Brain microvascular endothelial cell (primary cell): ENCODE measurements at regions not wholly inside any gene's neighbourhood (a gene's known extent, or its start where the extent isn't known, plus 50 kb on each side); places are given as distances from the start of the nearest gene placed in this dataset.

Experiments used
- DNase-seq: peaks from one replicate; pipeline ENCODE4 v3.0.0-alpha.2; 2020
- H3K27ac ChIP-seq: fragments of 250-450 bp; sonication (Bioruptor Pico); 2 replicates; pipeline ENCODE4 v1.5.1; 2020; ENCODE audit warnings: mild to moderate bottlenecking, moderate library complexity
- H3K27me3 ChIP-seq: fragments of 250-450 bp; sonication (Bioruptor Pico); replicated peaks from 2 replicates; pipeline ENCODE4 v1.5.1; 2020; ENCODE audit warnings: mild to moderate bottlenecking
- H3K36me3 ChIP-seq: fragments of 250-450 bp; sonication (Bioruptor Pico); replicated peaks from 2 replicates; pipeline ENCODE4 v1.5.1; 2020; ENCODE audit warnings: mild to moderate bottlenecking
- H3K4me3 ChIP-seq: 2 replicates; pipeline ENCODE4 v1.5.1; 2011; ENCODE audit warnings: low read depth, mild to moderate bottlenecking, control low read depth, low read length, moderate library complexity
- in situ Hi-C: cut with HindIII; loops from 2 replicates; pipeline ENCODE4 v1.10.0; 2017; ENCODE audit warnings: low sequenced_read_pairs, low pct_ligation_motif_present
- TF ChIP-seq, protein P1 (sequence below): IDR thresholded peaks from 2 replicates; pipeline ENCODE4 v1.5.1; 2011; ENCODE audit warnings: low read depth, mild to moderate bottlenecking, moderate library complexity, low read length, control low read depth, inconsistent platforms; ENCODE audit errors: missing control alignments

DNA sequence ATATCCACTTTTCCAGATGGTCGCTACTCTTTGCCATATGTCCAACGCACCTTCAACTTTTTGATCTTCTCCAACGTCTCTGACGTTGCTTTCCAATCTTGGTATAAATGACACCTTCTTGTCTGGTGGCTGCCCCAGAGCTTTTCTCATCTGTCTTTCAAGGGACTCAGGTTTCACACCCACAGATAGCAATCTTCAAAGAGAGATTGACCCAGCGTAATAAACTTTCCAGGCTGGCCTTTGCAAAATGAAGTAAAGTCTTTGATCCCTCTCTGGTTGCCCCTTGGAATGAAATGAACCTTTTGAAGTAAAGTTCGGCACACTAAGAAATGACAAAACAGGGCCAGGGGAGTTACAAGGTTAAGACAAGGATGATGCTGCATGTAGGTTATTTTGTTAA lies 138.4 kb upstream of the BDNF start:
- Histone ChIP-seq H3K27ac (no peak overlapping the region), H3K4me3 (no peak overlapping the region), H3K36me3 (no peaks in the 10 kb centered on the region), H3K27me3 (no peaks in the 10 kb centered on the region)
- TF ChIP-seq, protein P1, sequence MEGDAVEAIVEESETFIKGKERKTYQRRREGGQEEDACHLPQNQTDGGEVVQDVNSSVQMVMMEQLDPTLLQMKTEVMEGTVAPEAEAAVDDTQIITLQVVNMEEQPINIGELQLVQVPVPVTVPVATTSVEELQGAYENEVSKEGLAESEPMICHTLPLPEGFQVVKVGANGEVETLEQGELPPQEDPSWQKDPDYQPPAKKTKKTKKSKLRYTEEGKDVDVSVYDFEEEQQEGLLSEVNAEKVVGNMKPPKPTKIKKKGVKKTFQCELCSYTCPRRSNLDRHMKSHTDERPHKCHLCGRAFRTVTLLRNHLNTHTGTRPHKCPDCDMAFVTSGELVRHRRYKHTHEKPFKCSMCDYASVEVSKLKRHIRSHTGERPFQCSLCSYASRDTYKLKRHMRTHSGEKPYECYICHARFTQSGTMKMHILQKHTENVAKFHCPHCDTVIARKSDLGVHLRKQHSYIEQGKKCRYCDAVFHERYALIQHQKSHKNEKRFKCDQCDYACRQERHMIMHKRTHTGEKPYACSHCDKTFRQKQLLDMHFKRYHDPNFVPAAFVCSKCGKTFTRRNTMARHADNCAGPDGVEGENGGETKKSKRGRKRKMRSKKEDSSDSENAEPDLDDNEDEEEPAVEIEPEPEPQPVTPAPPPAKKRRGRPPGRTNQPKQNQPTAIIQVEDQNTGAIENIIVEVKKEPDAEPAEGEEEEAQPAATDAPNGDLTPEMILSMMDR = no peak
- in situ Hi-C loops = no loop called here
- no peak for DNase-seq

DNA sequence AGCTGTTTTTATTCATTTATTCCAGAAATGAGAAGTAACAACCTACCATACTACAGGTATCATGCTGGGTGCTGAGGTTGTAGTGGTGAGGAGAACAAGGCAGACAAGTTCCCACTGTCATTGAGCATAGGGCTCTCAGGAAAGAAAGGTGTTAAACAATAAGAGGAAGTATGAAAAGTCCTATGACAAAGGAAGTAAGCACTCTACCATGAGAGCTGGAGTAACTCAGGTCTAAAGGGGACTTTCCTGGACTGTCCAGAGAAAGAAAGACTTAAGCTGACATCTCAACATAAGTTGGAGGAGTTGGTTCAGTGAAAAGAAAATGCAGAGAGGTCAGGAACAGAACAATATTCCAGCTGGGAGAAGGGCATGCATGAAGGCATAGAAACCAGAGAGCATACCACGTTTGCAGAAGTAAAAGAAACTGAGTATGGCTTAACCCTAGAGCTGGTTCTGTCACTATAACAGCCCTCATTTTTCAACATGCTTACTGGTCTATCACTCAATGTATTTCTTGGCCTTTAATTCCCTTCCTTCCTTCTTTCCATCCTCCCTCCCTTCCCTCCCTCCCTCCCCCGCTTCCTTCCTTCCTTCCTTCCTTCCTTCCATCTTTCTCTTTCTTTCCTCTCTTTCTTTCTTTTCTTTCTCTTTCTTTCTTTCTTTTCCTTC lies 137.8 kb upstream of the BDNF start:
- no peak for DNase-seq
- TF ChIP-seq, protein P1 = no peak
- in situ Hi-C loops = no loop called here
- Histone ChIP-seq H3K36me3 (no peaks in the 10 kb centered on the region), H3K27me3 (no peaks in the 10 kb centered on the region), H3K27ac (no peak overlapping the region), H3K4me3 (no peak overlapping the region)

DNA sequence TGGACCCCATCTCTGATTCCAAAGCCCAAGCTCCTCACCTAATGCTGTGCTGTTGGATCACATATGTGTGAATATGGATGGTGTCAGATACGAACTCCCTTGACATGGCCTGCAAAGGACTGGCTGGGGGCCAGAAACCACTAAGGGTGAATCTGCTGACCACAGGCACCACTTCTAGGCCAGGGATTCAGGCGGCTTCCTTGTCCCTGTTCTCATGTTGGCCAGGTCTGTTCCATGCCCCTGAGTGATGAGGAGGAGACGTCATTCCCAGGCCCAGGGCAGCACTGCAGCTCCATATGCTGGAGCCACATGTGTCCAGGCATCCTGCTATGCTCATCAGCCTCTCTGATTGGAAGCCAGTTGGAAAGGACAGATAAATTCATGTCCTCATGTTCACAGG lies 130.0 kb upstream of the BDNF start:
- in situ Hi-C loops = no loop called here
- Histone ChIP-seq H3K4me3 (no peak overlapping the region), H3K36me3 (no peaks in the 10 kb centered on the region), H3K27ac (no peak overlapping the region), H3K27me3 (no peaks in the 10 kb centered on the region)
- TF ChIP-seq, protein P1 = no peak
- DNase-seq = no peak

DNA sequence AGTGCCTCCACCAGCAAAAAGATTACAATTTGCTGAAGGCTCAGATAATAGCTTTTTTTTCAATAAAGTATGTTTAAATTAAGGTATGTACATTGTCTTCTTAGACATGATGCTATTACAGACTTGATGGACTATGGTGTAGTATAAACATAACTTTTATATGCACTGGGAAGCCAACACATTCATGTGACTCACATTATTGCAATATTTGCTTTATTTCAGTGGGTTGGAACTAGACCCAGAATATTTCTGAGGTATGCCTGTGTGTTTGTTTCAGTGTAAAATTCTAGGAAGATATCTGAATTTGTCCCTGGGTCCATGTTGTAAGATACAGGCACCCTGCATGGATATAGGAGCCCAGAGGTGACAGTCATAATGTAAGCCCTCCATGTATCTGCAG lies 120.0 kb upstream of the BDNF start:
- TF ChIP-seq, protein P1 = no peak
- in situ Hi-C loops = no loop called here
- Histone ChIP-seq H3K27ac (no peak overlapping the region), H3K27me3 (no peaks in the 10 kb centered on the region), H3K4me3 (no peak overlapping the region), H3K36me3 (no peaks in the 10 kb centered on the region)
- DNase-seq = no peak

DNA sequence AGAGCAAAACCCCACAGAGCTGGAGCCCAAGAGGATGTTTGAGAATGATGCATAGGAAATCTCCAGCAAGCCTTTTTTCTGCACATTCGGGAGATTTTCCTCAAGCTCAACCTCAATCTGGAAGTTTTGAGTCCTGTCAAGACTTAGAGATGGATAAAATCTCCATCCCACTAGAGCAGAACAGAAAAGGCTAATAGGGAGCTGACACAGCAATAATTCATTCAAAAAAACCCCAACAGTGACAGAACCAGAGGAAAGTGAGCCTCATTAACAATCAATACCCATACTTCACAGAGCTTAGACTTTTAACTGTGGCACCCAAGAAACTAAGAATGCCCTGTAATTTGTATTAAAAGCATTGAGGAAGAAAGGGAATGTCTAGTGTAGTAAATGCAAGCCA lies 115.9 kb upstream of the BDNF start:
- in situ Hi-C loops = no loop called here
- TF ChIP-seq, protein P1 = no peak
- Histone ChIP-seq H3K4me3 (no peak overlapping the region), H3K27ac (no peak overlapping the region), H3K27me3 (no peaks in the 10 kb centered on the region), H3K36me3 (no peaks in the 10 kb centered on the region)
- no peak for DNase-seq

DNA sequence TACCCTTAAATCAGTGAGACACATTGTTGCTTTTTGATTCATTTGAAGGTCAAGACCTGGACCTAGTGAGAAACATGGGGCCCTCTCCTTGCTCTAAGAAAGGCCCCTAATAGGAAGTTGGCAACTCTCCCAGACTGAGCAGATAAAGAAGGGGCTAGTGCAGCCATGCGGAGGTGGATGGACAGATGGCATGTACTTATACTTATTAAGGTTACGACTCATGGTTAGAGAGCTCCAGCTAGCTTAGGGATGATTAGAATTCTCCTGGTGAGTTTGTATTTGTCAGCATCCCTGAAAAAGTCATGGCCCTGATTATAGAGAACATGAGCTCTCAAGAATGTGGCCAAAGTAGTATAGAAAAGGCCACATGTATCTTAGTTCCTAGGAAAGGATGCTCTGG lies 112.1 kb upstream of the BDNF start:
- Histone ChIP-seq H3K27me3 (no peaks in the 10 kb centered on the region), H3K4me3 (no peak overlapping the region), H3K36me3 (no peaks in the 10 kb centered on the region), H3K27ac (no peak overlapping the region)
- in situ Hi-C loops = no loop called here
- TF ChIP-seq, protein P1 = no peak
- peak; percentile 13 for DNase-seq
